SK-N-SH treated with all-trans-retinoic acid at 6 μM for 48 hours (cell line): ENCODE measurements at regions not wholly inside any gene's neighbourhood (a gene's known extent, or its start where the extent isn't known, plus 50 kb on each side); places are given as distances from the start of the nearest gene placed in this dataset.

ENCODE experiments used
- ATAC-seq: fragments of 200-7000 bp; cut with Tn5 transposase; 3 replicates; pipeline ENCODE4 v1.9.1; 2020; ENCODE audit warnings: mild to moderate bottlenecking, moderate library complexity
- ARNTL ChIP-seq: fragments of 450-650 bp; formaldehyde crosslinking; IDR thresholded peaks from 2 replicates; pipeline ENCODE4 v1.5.0; 2020; ENCODE audit warnings: low read depth, mild to moderate bottlenecking, moderate library complexity, borderline replicate concordance
- CSDC2 ChIP-seq: fragments of 250-450 bp; sonication (Bioruptor Pico); IDR thresholded peaks from 2 replicates; pipeline ENCODE4 v1.5.0; 2020; ENCODE audit warnings: mild to moderate bottlenecking, moderate library complexity
- ESRRG ChIP-seq: fragments of 250-450 bp; sonication (Bioruptor Pico); IDR thresholded peaks from 2 replicates; pipeline ENCODE4 v1.6.1; 2021; ENCODE audit warnings: mild to moderate bottlenecking
- GLIS3 ChIP-seq: fragments of 250-450 bp; sonication (Bioruptor Pico); IDR thresholded peaks from 2 replicates; pipeline ENCODE4 v1.5.0; 2020; ENCODE audit warnings: mild to moderate bottlenecking, moderate library complexity
- ISL1 ChIP-seq: fragments of 250-450 bp; sonication (Bioruptor Pico); IDR thresholded peaks from 2 replicates; pipeline ENCODE4 v2.1.2; 2022; ENCODE audit warnings: mild to moderate bottlenecking, moderate library complexity
- OSR1 ChIP-seq: fragments of 250-450 bp; sonication (Bioruptor Pico); IDR thresholded peaks from 2 replicates; pipeline ENCODE4 v1.8.0; 2022; ENCODE audit warnings: moderate library complexity, mild to moderate bottlenecking, inconsistent platforms
- PPARA ChIP-seq: fragments of 250-450 bp; sonication (Bioruptor Pico); IDR thresholded peaks from 2 replicates; pipeline ENCODE4 v1.5.0; 2020; ENCODE audit warnings: mild to moderate bottlenecking, borderline replicate concordance
- TCF4 ChIP-seq: fragments of 250-450 bp; sonication (Bioruptor Pico); IDR thresholded peaks from 2 replicates; pipeline ENCODE4 v1.8.0; 2021; ENCODE audit warnings: mild to moderate bottlenecking, moderate library complexity, borderline replicate concordance
- TOX ChIP-seq: fragments of 250-450 bp; sonication (Bioruptor Pico); IDR thresholded peaks from 2 replicates; pipeline ENCODE4 v1.8.0; 2021; ENCODE audit warnings: mild to moderate bottlenecking, moderate library complexity, borderline replicate concordance
- ZC3H10 ChIP-seq: fragments of 250-450 bp; sonication (Bioruptor Pico); IDR thresholded peaks from 2 replicates; pipeline ENCODE4 v1.5.1; 2021; ENCODE audit warnings: mild to moderate bottlenecking, moderate library complexity
- ZFP3 ChIP-seq: fragments of 250-450 bp; sonication (Bioruptor Pico); IDR thresholded peaks from 2 replicates; pipeline ENCODE4 v1.5.0; 2020; ENCODE audit warnings: mild to moderate bottlenecking, moderate library complexity
- ZFP30 ChIP-seq: fragments of 450-650 bp; formaldehyde crosslinking; IDR thresholded peaks from 2 replicates; pipeline ENCODE4 v1.5.0; 2022; ENCODE audit warnings: mild to moderate bottlenecking, moderate library complexity
- ZNF565 ChIP-seq: fragments of 450-650 bp; formaldehyde crosslinking; conservative IDR thresholded peaks from 2 replicates; pipeline ENCODE4 v1.5.0; 2020; ENCODE audit warnings: low read depth, mild to moderate bottlenecking, moderate library complexity
- ZNF70 ChIP-seq: fragments of 450-650 bp; formaldehyde crosslinking; IDR thresholded peaks from 2 replicates; pipeline ENCODE4 v1.5.0; 2020; ENCODE audit warnings: mild to moderate bottlenecking, moderate library complexity
- ZNF8 ChIP-seq: fragments of 450-650 bp; formaldehyde crosslinking; IDR thresholded peaks from 2 replicates; pipeline ENCODE4 v1.5.0; 2020; ENCODE audit warnings: mild to moderate bottlenecking, moderate library complexity
- TF ChIP-seq, protein P1 (sequence below): fragments of 250-450 bp; sonication (Bioruptor Pico); IDR thresholded peaks from 2 replicates; pipeline ENCODE4 v1.5.0; 2020; ENCODE audit warnings: mild to moderate bottlenecking, moderate library complexity
- TF ChIP-seq, protein P2 (sequence below): fragments of 250-450 bp; sonication (Bioruptor Pico); IDR thresholded peaks from 2 replicates; pipeline ENCODE4 v1.5.1; 2021; ENCODE audit warnings: mild to moderate bottlenecking, moderate library complexity
- TF ChIP-seq, protein P3 (sequence below): fragments of 250-450 bp; sonication (Bioruptor Pico); IDR thresholded peaks from 2 replicates; pipeline ENCODE4 v1.5.1; 2020; ENCODE audit warnings: low read depth, mild to moderate bottlenecking, moderate library complexity
- TF ChIP-seq, protein P4 (sequence below): fragments of 250-450 bp; sonication (Bioruptor Pico); IDR thresholded peaks from 2 replicates; pipeline ENCODE4 v1.8.0; 2020; ENCODE audit warnings: mild to moderate bottlenecking, moderate library complexity, borderline replicate concordance

DNA sequence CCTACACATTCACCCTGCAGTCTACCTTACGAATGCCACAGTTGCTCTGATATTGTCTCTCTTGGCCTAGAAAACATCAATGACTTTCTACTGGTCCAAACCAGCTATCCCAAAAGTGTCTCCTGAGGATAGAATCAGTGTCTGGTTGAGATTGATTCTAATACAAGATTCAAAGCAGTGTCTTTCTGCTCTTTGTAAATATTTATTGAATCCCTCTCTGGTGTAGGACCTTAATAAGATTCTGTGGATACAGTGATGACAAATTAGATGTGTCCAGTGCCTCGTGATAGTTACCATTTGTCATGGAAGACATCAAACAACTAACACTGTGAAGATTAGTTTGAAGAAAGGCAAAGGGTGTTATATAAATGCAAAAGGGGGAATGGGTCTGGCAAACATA, 380.7 kb upstream of the TRIB2 start:
- ATAC-seq, result no peak
- TF ChIP-seq ZNF565 (CRISPR knock-in tag), result no peak

DNA sequence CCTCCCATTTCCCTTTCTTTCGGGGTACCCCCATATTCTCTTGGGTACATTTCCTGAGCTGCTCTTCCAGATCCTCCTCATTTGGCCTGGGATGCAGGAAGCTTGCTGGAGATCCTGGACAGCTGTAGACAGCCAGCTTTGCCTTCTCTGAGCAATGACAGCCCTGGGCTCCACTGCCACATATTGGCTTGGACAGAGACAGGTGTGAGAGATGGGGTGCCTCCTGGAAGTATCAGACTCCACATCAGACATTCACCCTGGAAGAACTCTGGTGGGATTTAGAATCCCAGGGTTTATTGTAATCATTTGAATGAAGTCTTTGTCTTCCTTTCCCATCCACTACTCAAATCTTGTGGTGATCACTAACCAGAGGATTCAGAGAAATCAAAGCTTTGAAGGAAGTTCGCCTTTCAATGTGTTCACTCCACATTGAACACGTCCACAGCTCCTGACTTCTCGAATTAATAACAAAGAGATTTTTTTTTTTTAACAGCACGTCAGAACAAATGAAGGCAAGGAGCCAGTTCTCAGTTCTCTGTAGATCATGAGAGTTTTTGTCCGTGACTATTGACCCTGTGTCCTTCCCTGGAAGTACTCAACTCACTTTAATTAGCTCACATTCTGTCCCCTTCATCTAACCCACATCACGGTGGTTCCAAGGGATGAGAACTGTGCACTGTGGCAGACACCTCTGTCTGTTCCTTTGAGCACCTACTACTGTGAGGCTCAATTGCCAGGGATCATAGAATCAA, 377.6 kb upstream of the TRIB2 start:
- no peak for TF ChIP-seq ZNF70 (CRISPR knock-in tag)
- TF ChIP-seq ZFP3 (CRISPR knock-in tag), result no peak
- no peak for TF ChIP-seq ZFP30
- TF ChIP-seq, protein P1, sequence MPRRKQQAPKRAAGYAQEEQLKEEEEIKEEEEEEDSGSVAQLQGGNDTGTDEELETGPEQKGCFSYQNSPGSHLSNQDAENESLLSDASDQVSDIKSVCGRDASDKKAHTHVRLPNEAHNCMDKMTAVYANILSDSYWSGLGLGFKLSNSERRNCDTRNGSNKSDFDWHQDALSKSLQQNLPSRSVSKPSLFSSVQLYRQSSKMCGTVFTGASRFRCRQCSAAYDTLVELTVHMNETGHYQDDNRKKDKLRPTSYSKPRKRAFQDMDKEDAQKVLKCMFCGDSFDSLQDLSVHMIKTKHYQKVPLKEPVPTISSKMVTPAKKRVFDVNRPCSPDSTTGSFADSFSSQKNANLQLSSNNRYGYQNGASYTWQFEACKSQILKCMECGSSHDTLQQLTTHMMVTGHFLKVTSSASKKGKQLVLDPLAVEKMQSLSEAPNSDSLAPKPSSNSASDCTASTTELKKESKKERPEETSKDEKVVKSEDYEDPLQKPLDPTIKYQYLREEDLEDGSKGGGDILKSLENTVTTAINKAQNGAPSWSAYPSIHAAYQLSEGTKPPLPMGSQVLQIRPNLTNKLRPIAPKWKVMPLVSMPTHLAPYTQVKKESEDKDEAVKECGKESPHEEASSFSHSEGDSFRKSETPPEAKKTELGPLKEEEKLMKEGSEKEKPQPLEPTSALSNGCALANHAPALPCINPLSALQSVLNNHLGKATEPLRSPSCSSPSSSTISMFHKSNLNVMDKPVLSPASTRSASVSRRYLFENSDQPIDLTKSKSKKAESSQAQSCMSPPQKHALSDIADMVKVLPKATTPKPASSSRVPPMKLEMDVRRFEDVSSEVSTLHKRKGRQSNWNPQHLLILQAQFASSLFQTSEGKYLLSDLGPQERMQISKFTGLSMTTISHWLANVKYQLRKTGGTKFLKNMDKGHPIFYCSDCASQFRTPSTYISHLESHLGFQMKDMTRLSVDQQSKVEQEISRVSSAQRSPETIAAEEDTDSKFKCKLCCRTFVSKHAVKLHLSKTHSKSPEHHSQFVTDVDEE, result no peak
- no peak for TF ChIP-seq ISL1 (CRISPR knock-in tag)
- no peak for TF ChIP-seq TOX (CRISPR knock-in tag)
- TF ChIP-seq PPARA (CRISPR knock-in tag), result no peak
- TF ChIP-seq ZNF8, result no peak
- ATAC-seq, result no peak

DNA sequence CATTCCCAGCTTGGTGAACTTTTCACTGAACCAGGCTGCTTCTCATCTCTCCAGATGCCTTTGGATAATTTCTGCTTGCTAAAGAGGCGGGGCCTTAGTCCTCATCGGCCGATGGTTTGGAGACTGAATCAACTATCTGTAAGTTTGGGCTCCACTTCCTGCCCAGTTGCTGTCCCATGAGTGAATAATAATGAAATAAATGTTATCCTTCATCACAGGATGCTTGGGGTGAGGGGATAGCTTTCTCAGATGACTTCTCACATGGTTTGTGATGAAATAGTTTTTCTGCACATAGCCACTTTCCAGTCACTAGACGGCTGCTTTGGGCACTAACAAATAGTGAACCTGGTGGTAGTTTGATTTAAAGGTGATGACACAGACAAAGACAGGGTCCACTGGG, 376.6 kb upstream of the TRIB2 start:
- no peak for TF ChIP-seq ESRRG (CRISPR knock-in tag)
- no peak for TF ChIP-seq CSDC2 (CRISPR knock-in tag)
- TF ChIP-seq, all 23 proteins: peak for 0
- no peak for ATAC-seq

DNA sequence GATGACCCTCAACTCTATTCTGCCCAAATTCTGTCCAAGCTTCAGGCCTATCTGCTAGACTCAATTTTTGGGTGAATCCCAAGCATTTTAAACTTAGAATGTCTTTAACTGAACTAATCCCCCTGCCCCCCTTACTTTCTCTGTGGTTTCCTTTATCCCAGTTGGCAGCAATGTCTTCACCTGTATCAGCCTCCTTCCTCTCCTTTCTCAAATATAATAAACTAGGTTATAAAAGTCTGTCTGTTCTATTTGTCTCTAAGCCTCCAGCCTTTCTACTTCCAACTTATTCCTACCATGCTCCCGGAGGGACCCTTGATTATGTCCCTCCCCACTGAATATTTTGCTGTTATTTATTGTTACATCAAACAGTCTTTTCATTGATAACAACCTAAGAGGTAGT, 375.5 kb upstream of the TRIB2 start:
- no peak for ATAC-seq
- no peak for TF ChIP-seq ZC3H10 (CRISPR knock-in tag)
- TF ChIP-seq, protein P2, sequence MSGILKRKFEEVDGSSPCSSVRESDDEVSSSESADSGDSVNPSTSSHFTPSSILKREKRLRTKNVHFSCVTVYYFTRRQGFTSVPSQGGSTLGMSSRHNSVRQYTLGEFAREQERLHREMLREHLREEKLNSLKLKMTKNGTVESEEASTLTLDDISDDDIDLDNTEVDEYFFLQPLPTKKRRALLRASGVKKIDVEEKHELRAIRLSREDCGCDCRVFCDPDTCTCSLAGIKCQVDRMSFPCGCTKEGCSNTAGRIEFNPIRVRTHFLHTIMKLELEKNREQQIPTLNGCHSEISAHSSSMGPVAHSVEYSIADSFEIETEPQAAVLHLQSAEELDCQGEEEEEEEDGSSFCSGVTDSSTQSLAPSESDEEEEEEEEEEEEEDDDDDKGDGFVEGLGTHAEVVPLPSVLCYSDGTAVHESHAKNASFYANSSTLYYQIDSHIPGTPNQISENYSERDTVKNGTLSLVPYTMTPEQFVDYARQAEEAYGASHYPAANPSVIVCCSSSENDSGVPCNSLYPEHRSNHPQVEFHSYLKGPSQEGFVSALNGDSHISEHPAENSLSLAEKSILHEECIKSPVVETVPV, result no peak
- TF ChIP-seq ARNTL (CRISPR knock-in tag), result no peak
- TF ChIP-seq TOX (CRISPR knock-in tag), result no peak
- TF ChIP-seq OSR1, result no peak
- no peak for TF ChIP-seq ZNF565 (CRISPR knock-in tag)
- TF ChIP-seq, protein P3, sequence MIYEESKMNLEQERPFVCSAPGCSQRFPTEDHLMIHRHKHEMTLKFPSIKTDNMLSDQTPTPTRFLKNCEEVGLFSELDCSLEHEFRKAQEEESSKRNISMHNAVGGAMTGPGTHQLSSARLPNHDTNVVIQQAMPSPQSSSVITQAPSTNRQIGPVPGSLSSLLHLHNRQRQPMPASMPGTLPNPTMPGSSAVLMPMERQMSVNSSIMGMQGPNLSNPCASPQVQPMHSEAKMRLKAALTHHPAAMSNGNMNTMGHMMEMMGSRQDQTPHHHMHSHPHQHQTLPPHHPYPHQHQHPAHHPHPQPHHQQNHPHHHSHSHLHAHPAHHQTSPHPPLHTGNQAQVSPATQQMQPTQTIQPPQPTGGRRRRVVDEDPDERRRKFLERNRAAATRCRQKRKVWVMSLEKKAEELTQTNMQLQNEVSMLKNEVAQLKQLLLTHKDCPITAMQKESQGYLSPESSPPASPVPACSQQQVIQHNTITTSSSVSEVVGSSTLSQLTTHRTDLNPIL (CRISPR knock-in tag), result no peak
- TF ChIP-seq ISL1 (CRISPR knock-in tag), result no peak
- TF ChIP-seq, protein P4, sequence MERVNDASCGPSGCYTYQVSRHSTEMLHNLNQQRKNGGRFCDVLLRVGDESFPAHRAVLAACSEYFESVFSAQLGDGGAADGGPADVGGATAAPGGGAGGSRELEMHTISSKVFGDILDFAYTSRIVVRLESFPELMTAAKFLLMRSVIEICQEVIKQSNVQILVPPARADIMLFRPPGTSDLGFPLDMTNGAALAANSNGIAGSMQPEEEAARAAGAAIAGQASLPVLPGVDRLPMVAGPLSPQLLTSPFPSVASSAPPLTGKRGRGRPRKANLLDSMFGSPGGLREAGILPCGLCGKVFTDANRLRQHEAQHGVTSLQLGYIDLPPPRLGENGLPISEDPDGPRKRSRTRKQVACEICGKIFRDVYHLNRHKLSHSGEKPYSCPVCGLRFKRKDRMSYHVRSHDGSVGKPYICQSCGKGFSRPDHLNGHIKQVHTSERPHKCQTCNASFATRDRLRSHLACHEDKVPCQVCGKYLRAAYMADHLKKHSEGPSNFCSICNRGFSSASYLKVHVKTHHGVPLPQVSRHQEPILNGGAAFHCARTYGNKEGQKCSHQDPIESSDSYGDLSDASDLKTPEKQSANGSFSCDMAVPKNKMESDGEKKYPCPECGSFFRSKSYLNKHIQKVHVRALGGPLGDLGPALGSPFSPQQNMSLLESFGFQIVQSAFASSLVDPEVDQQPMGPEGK (CRISPR knock-in tag), result no peak

DNA sequence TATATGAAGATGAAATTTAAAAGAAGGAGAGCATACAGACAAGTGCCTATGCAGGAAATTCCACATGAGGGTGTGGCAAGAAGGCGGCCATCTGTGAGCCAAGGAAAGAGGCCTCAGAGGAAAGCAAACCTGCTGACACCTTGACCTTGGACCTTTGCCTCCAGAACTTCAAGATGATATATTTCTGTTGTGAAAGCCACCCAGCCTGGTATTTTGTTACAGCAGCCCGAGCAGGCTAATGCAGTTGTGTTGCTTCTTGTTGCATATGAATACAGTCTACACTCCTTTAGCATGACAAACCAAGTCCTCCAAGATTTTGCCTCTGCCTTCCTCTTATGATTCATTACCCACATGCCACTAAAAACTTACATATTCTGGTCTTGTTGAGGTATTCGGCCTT, 374.8 kb upstream of the TRIB2 start:
- ATAC-seq, result no peak
- TF ChIP-seq TCF4 (no peak), ZNF565 (CRISPR knock-in tag) (no peak), PPARA (CRISPR knock-in tag) (no peak), GLIS3 (CRISPR knock-in tag) (no peak), ESRRG (CRISPR knock-in tag) (no peak), ZC3H10 (CRISPR knock-in tag) (no peak), ZNF8 (no peak), TOX (CRISPR knock-in tag) (no peak)
- TF ChIP-seq, protein P3 (CRISPR knock-in tag), result no peak
- TF ChIP-seq, protein P1, result no peak
- TF ChIP-seq, all 23 proteins: peak for 0
